ENCODE measurements at regions not wholly inside any gene's neighbourhood (a gene's known extent, or its start where the extent isn't known, plus 50 kb on each side); places are given as distances from the start of the nearest gene placed in this dataset.
A peak's percentile ranks its signal among the peaks of the same experiment; 100 is the strongest.
"Not testable (repeated sequence)": the region's sequence is repeated elsewhere in the genome, so short reads cannot be mapped to it uniquely, and the experiment has no call there.

GRCh38 chr21:15119486-15119885, 54.7 kb upstream of the NRIP1 start:
- DNase-seq: no peak

- DNase-seq: no peak
These were observed 56.4 kb upstream of the NRIP1 start for GRCh38 chr21:15121097-15121654.

- DNase-seq: no peak
These were observed 56.9 kb upstream of the NRIP1 start for GRCh38 chr21:15121655-15122120.

DNA sequence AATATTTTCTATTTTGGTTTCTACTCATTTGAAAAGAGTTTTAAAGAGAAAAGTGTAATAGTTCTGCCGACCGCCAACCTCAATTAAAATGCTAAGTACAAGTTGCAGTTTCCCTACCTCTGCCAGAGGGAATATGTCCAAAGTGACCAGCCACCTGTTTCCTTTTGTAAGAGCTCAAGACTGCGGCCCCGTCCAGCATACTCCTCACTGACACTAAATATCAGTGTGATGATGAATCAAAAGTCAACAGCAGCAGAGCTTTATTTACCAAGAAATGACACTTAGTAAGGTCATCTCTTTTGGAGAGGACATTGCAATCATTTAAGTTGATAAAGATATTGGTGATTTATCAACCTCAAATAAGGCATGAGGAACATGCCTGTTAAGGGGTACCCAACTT, 57.4 kb upstream of the NRIP1 start:
- DNase-seq: no peak

DNA sequence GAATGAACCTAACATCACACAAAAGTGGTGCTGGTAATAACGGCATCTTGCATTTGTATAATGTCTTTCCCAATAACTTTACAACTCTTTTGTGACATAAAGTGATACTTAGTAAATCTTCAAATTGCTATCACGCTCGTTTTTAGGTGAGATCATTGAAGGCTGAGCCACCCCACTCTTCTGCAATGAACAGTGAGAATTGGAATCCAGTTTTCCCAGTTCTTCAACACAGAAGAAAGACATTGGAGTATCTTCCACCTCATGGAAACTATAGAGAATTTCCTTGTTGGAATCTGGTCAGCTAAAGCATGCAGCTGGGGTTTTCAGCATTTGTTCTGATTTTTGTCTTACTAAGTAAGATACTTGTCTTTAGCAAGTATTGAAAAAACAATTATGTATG, 59.9 kb upstream of the NRIP1 start:
- DNase-seq: no peak

GRCh38 chr21:15126948-15127347, 62.1 kb upstream of the NRIP1 start:
- no peak for DNase-seq

- no peak for DNase-seq
These were observed 62.6 kb upstream of the NRIP1 start for GRCh38 chr21:15127437-15127836.

DNA sequence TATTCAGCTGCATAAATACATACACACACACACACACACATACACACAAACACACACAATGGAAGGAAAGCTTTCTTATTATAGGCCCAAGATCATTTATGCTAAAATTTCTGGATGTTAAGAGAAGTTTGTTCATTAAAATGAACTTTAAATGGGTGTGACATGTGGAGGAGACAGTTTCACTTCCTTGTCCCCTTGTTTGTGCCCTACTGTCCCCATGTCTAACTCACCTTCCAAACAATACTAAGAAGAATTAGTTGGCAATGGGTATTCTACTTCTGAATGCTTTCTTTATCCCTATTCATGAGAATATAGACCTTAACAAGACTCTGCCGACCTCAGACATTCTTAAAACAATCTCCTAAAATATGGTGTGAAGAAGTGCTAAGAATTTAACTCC, 63.5 kb upstream of the NRIP1 start:
- DNase-seq: no peak

- DNase-seq: not testable (repeated sequence)
These were observed 63.9 kb upstream of the NRIP1 start for GRCh38 chr21:15128714-15129113.

DNA sequence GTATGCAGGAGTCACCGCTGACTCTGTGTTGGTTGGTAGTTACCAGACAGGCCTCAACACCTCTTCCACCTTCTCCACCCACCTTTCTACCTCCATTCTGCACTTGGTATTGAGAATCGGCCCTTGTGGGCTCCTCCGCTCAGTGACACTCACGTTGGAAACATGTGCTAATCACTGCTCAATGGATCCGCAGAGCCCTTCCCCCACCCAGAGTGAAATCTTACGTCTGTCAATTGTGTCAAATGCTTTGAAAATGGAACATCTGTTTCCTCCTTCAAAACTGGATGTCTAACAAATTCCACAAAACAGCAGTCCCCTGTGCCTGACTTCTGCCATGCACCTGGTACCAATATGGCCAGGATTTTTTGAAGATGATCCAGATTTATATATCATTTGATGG, 65.5 kb upstream of the NRIP1 start:
- DNase-seq: no peak

GRCh38 chr21:15130751-15131150, 66.0 kb upstream of the NRIP1 start:
- DNase-seq: no peak

- no peak for DNase-seq
These were observed 68.0 kb upstream of the NRIP1 start for GRCh38 chr21:15132781-15133180.

DNA sequence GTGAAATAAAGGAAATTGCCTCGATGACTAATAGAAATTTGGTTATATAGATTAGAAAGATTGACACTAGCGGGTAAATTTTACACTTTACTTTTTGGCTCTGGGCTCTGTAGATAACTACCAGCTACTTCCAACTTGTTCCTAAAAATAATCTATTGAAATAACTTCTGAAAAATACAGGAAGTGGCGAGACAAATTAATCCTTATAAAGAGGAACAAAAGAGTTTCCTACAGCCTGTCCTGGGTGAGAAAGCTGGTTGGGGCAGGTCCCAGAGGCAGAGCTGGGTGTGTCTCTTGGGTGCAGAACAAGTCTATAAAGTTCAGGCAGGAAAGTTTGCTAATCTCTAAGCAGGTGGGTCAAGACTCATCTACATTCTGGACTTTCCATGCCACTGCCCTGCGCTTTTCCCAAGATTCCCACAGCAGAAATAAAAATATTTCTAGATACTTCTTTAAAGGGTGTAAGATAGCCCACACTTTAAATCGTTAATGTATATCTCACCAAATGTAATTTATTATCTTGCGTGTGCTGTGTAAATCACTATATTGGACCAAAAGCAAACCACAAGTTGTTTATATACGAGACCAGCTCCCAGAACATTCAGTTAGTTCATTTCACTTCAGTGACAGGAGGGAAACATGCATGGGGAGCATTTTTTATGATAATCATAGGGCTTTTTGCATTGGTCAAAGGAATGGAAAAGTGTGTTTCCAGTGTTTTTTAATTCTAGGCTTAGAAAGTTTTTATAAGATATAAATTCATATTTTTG, 70.1 kb upstream of the NRIP1 start:
- no peak for DNase-seq

- DNase-seq: no peak
These were observed 71.2 kb upstream of the NRIP1 start for GRCh38 chr21:15135867-15136629.

DNA sequence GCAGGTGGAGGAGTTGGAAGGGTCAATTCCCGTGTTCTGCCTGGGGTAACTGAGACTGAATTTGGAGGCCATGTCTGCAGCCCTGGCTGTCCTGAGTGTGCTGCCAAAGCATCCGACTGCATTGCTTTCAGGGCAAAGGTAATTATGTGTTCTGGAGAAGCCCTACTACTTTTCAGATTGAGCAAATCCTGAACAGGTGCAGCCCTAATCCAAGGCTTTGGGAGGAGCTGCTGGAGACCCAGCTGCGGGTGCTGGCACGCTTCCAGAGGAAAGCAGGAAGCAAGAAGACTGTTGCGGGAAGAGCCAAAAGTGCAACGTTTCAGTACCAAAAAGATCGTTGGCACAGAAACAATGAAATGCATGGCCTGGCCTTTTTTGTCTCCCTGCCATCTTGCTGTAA, 73.7 kb upstream of the NRIP1 start:
- DNase-seq: peak; percentile 6

GRCh38 chr21:15139898-15140297, 75.1 kb upstream of the NRIP1 start:
- no peak for DNase-seq

DNA sequence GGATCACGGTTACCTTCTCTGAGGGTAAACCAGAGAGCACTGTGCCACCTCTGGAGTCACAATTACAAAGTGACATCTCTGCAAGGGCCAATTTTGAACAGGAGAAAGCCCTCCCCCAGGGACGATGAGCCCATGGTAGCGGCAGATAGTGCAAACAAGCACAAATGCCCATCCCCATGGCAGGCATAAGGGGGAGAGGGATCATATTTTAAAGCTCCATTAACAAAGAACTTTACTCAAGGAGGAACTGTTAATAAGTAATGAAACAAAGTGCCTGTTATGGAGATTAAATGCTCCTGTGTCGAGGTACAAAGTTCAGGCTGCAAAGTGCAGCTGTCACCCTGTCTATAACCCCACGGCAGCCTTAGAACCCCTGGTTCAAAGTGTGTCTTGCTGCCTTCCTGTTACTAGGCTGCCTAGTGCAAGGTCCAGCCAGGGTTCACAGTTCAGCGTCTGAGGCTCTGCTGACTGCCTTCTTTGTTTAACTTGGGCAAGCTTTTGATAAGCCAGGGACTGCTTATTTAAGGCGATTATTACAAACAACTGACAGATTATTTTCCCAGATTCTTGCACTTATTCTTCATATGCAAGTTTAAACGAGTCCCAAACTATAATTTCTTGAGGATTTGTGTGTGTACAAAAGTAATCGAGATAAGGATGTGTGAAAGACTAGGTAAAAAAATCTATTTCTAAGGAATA, 75.7 kb upstream of the NRIP1 start:
- no peak for DNase-seq

DNA sequence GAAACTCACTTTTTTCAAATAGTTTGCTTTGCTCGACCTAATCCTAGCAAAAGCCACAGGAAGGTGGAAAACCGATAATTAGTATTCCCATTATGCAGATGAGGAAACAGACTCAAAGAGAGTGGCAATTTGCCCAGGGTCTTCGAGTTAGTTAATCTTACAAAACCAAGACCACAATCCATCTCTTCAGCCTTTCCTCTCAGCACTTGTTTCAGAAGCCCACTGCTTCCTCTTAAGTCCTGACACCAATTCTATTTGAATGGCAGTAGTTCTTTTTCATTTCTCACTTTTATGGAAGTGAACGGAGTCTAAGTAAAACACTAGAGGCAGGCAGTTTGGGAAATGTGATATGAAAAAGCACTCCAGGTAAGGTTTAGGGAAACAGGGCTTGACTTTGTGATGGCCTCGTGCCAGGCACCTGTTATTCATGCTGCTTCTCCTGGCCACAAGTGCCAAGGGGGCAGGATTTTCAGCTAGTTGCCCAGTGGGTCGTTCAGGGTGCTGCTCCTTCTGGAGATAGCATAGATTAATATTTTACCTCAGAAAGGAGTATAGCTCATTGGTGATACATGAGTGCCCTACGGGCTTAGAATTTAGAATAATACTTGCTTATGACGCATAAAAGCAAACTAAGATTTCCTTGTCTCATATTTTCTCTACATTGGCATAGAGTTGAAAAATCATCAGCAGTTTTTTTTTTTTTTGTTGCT, 76.6 kb upstream of the NRIP1 start:
- DNase-seq: peak; percentile 35

- no peak for DNase-seq
These were observed 79.2 kb upstream of the NRIP1 start for GRCh38 chr21:15144026-15144425.

- DNase-seq: no peak
These were observed 83.6 kb upstream of the NRIP1 start for GRCh38 chr21:15148437-15148836.

GRCh38 chr21:15149600-15150224, 84.9 kb upstream of the NRIP1 start:
- no peak for DNase-seq

DNA sequence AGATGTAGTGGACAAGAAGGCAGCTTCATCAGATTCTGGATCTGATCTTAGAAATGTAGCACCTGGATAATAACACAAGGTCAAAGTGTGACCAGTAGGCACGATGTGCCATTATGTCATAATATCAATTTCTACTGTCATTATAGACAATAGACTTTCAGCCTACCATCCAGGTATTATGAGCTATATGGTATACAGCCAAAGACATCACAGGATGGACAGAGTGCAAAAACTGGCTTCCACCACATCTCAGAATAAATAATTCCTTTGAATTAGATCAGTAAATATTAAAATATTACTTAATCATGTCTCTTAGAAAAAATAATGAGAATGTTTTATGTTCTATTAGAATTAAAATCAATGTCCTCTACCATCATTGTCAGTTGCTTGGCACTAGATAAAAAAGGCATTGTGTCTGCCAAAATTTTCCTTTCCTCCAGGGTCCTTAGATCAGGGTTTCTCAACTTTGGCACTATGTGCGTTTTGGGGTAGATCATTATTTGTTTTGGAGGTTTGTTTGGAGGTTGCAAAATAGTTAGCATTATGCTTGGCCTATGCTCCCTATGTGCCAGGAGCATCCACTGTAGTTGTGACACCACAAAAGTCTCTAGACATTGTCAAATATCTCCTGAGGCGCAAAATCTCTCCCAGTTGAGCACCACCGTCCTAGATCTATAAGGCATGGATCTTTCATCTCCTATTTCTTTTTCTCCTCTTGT, 86.7 kb upstream of the NRIP1 start:
- DNase-seq: no peak

Measured in NCI-H510A treated with DMSO at 0.1 percent for 48 hours (cell line).